A673 (cell line): ENCODE measurements at regions not wholly inside any gene's neighbourhood (a gene's known extent, or its start where the extent isn't known, plus 50 kb on each side); places are given as distances from the start of the nearest gene placed in this dataset.

Experiments
- BruUV-seq: library from RNA; stranded (reverse); fragments of 400-500 nt; replicated peaks from 2 replicates; lab custom pipeline; 2021; lab: Mats Ljungman, UMichigan
- CTCF ChIA-PET: fragments of 300-600 bp; sonication (Branson Sonifier 250); formaldehyde crosslinking; loops from one replicate; lab custom pipeline; 2022; ENCODE audit warnings: antibody characterized with exemption; lab: Charles Lee
- POLR2A ChIA-PET: fragments of 300-600 bp; sonication (Branson Sonifier 250); formaldehyde crosslinking; loops from one replicate; lab custom pipeline; 2022; ENCODE audit warnings: antibody characterized with exemption; ENCODE audit not compliant: low non-redundant PET; lab: Charles Lee
- DNase-seq: peaks from one replicate; pipeline ENCODE4 v3.0.0-alpha.2; 2015; ENCODE audit warnings: low spot score
- H3K27ac ChIP-seq: fragments of 200-600 bp; sonication (generic); 2 replicates; pipeline ENCODE4 v1.5.1; 2016; ENCODE audit warnings: mixed run types, low read depth, mild to moderate bottlenecking, mixed read lengths, antibody characterized with exemption, low read length; ENCODE audit not compliant: poor library complexity, severe bottlenecking
- H3K27me3 ChIP-seq: fragments of 200-600 bp; sonication (generic); replicated peaks from 2 replicates; pipeline ENCODE4 v1.6.1; 2017; ENCODE audit warnings: mixed run types, low read depth, mild to moderate bottlenecking, mixed read lengths, antibody characterized with exemption, low read length; ENCODE audit not compliant: insufficient read depth, poor library complexity
- H3K36me3 ChIP-seq: fragments of 200-600 bp; sonication (generic); 2 replicates; pipeline ENCODE4 v1.6.1; 2016; ENCODE audit warnings: mixed run types, mild to moderate bottlenecking, mixed read lengths, antibody characterized with exemption, low read length; ENCODE audit not compliant: insufficient read depth, poor library complexity, severe bottlenecking
- H3K4me1 ChIP-seq: fragments of 200-600 bp; sonication (generic); 2 replicates; pipeline ENCODE4 v1.6.1; 2017; ENCODE audit warnings: mixed run types, mild to moderate bottlenecking, mixed read lengths, antibody characterized with exemption, low read length; ENCODE audit not compliant: insufficient read depth, poor library complexity, severe bottlenecking
- H3K4me3 ChIP-seq: fragments of 200-600 bp; sonication (generic); 2 replicates; pipeline ENCODE4 v1.5.1; 2016; ENCODE audit warnings: low read depth, mixed run types, mild to moderate bottlenecking, mixed read lengths, low read length; ENCODE audit not compliant: poor library complexity, severe bottlenecking
- H3K9me3 ChIP-seq: fragments of 200-600 bp; sonication (generic); 2 replicates; pipeline ENCODE4 v1.6.1; 2016; ENCODE audit warnings: mixed run types, low read depth, mild to moderate bottlenecking, mixed read lengths, antibody characterized with exemption, low read length; ENCODE audit not compliant: poor library complexity, severe bottlenecking
- CTCF ChIP-seq: fragments of 300-800, 200-600 bp; sonication (generic); conservative IDR thresholded peaks from 2 replicates; pipeline ENCODE4 v1.5.1; 2017; ENCODE audit warnings: low read depth, mild to moderate bottlenecking, antibody characterized with exemption, low read length, moderate library complexity, mixed read lengths
- EZH2 ChIP-seq: fragments of 200-600 bp; sonication (generic); IDR thresholded peaks from 2 replicates; pipeline ENCODE4 v1.6.1; 2017; ENCODE audit warnings: borderline replicate concordance, low read depth, mild to moderate bottlenecking, mixed read lengths, antibody characterized with exemption, low read length; ENCODE audit not compliant: poor library complexity, severe bottlenecking
- intact Hi-C: fragments of 100-400 bp; cut with micrococcal nuclease; formaldehyde crosslinking; loops from one replicate; pipeline ENCODE4 v1.10.0; 2022; ENCODE audit not compliant: unreplicated experiment

DNA sequence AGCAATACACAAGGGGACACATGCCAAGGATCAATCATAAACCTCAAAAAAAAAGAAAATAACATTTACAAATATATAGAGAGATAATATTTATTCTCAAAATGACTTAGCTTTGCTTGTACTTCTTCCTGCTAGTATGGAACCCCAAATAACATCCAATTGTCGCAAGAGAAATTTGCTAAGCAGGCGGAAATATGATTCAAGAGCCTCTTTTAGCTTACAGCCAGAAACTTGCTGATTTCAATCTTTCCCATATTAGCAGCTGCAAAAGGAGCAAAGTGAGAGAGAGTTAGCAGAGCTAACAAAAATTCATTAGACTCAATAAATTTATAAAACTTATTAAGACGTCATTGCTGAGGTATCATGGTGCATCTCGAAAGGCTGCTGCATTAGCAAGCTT lies 294.9 kb downstream of the FSIP2 start:
- CTCF ChIA-PET = no interaction called here
- H3K27me3 ChIP-seq = no peaks in the 10 kb centered on the region

DNA sequence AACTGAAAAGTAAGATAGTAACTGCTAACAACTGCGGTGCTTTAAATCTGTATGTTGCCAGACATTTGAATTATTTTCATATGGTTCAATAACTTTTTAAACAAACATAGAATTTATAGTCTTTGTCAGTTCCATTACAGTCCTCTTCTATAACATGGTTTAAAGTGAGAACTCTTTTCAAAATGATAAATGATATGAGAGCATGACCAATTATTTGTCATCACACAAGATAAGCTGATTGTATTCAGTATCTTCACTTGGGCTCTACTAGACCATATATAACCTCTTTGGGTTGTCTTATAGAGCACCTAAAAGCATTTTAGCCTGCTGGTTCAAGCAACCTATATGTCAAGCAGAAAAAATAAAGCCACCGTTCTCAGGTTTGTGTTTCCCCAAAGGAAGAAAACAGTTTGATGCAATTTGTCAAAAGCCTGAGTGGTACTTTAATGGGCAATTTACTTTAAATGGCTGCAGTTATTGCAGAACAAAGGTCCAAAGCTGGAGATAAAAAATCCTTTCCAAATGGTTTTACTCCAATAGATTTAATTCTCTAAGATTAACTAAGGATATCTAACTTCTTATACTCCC lies 298.4 kb downstream of the FSIP2 start:
- TF ChIP-seq CTCF (no peak), EZH2 (no peak)
- Histone ChIP-seq H3K36me3 (no peaks in the 10 kb centered on the region), H3K9me3 (no peaks in the 10 kb centered on the region), H3K27ac (no peak overlapping the region), H3K4me1 (no peaks in the 10 kb centered on the region), H3K27me3 (no peaks in the 10 kb centered on the region), H3K4me3 (no peak overlapping the region)
- POLR2A ChIA-PET = no interaction called here
- BruUV-seq = no TSS peak
- intact Hi-C loops = no loop called here
- CTCF ChIA-PET = no interaction called here
- DNase-seq = no peak

More for the DNA sequence above, 294.9 kb downstream of the FSIP2 start:
- POLR2A ChIA-PET = interaction anchor here (0.6 kb wide), 1 partner anchor 97 kb away, joined by 3 read pairs; no protein-coding TSS in a partner anchor
- no peak overlapping the region for H3K27ac ChIP-seq
- H3K4me1 ChIP-seq = no peaks in the 10 kb centered on the region
- BruUV-seq = no TSS peak
- DNase-seq = no peak
- no peaks in the 10 kb centered on the region for H3K9me3 ChIP-seq
- H3K4me3 ChIP-seq = no peak overlapping the region
- TF ChIP-seq CTCF (no peak), EZH2 (no peak)
- no peaks in the 10 kb centered on the region for H3K36me3 ChIP-seq
- intact Hi-C loops = no loop called here

GRCh38 chr2:186042207-186043028 lies 303.8 kb downstream of the FSIP2 start:
- ChIA-PET CTCF (no interaction called here), POLR2A (no interaction called here)
- Histone ChIP-seq H3K27ac (no peak overlapping the region), H3K4me3 (no peak overlapping the region), H3K9me3 (no peaks in the 10 kb centered on the region), H3K27me3 (no peaks in the 10 kb centered on the region), H3K4me1 (no peaks in the 10 kb centered on the region), H3K36me3 (no peaks in the 10 kb centered on the region)
- DNase-seq = no peak
- no TSS peak for BruUV-seq
- intact Hi-C loops = no loop called here
- TF ChIP-seq EZH2 = no peak
- no peak for TF ChIP-seq CTCF
